Stimulated activated CD4-positive, alpha-beta T cell treated with anti-CD3 and anti-CD28 coated beads, Interleukin-15, amount 100 ng/mL, for 48 hours (primary cell): ENCODE measurements at regions not wholly inside any gene's neighbourhood (a gene's known extent, or its start where the extent isn't known, plus 50 kb on each side); places are given as distances from the start of the nearest gene placed in this dataset.
"Not testable (repeated sequence)": the region's sequence is repeated elsewhere in the genome, so short reads cannot be mapped to it uniquely, and the experiment has no call there.

ENCODE experiments used
- DNase-seq, 2 donors: peaks; one replicate each; pipeline ENCODE4 v3.0.0-alpha.2; 2020; ENCODE audit warnings: low read depth in 2 of 2

DNA sequence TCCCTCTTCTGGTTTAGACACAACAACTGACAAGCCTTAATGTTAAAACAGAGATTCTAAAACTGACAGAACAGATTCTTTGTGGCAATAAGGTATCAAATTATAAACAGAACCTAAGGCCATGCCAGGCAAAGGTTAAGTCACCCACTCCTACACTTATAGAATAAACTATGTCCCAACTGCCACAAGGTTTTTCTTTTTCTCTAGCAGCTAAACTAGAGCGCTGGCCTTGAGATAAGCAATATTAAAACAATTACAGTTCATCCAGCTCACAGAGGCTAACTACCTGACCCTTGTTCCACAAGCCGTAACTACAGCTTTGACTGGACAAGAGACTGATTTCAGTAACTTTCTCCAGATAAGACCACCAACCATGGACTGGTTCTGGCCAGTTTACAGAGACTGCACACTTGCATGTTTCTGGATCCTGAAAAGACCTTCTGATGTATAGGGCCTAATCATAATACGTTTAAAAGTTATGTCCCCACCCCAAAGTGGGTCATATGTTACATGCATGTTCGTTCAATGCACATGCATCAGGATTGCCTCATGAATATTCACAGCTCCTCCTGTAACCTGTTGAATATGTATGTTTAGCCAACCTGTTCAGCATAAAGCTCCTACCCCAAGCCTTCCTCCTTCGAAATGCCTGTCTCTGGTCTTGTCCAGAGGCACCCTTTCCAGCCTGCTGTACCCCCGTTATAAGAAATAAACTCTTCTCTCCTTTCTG lies 61.9 kb upstream of the VASH1 start:
- DNase-seq, result no peak

- DNase-seq, result no peak
Measured at GRCh38 chr14:76699939-76700590, 61.2 kb upstream of the VASH1 start.

DNA sequence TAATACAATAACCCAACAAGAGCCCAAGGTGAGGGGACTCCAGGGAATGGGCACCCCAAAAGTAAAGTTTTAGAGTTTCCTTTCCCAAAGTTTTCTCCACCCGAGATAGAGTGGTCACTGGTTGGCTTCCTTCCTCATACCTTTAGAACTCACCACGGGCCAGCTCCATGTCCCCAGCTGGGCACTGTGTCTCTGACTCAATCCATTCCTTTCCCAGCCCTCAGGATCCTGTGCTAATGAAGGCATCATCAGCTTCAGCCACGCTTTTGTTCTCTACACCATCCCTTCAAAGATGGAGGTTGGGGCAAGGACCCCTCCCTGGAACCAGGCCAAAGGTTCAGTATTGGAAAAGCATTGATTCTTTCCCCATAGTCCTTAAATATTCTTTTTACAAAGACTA lies 59.8 kb upstream of the VASH1 start:
- DNase-seq, result no peak

GRCh38 chr14:76701981-76702380 lies 59.3 kb upstream of the VASH1 start:
- DNase-seq, result no peak

- DNase-seq, result no peak
Measured at GRCh38 chr14:76705214-76705613, 56.1 kb upstream of the VASH1 start.

- not testable (repeated sequence) for DNase-seq
Measured at GRCh38 chr14:76706207-76706606, 55.1 kb upstream of the VASH1 start.

- no peak for DNase-seq
Measured at GRCh38 chr14:76706811-76707210, 54.5 kb upstream of the VASH1 start.

GRCh38 chr14:76708028-76708427 lies 53.2 kb upstream of the VASH1 start:
- no peak for DNase-seq

DNA sequence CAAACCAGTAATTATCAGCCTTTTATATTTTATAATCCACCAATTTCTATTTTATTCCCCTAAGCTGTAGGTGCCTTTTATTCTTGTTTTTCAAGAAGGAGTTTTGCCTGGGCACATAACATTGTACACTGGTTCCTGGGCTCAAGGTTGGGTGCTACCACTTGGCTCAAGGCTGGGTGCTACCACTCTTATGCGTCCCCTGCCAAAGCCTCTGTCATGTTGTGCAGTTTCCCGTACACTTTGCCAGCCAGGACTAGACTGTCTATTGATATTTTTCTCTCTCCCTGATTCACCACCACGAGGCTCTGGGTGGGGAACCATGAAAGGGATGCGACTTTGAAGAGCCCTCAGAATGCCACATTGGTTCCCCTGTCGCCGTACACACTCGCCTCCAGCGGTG lies 52.5 kb upstream of the VASH1 start:
- no peak for DNase-seq

- DNase-seq, result peak in 1 of 2 donors; percentile 19
Measured at GRCh38 chr14:76710056-76711010, 50.9 kb upstream of the VASH1 start.
